ENCODE measurements at regions not wholly inside any gene's neighbourhood (a gene's known extent, or its start where the extent isn't known, plus 50 kb on each side); places are given as distances from the start of the nearest gene placed in this dataset.

GRCh38 chr3:28068342-28068741, 173.1 kb upstream of the CMC1 start:
- H3K27ac Mint-ChIP-seq: no peak overlapping the region
- TF ChIP-seq CTCF (IDR thresholded peaks at IDR 0.05; ENCODE audit: unreplicated experiment): no peak
- peaks cover 4% of the 10 kb centered on the region for H3K27me3 Mint-ChIP-seq (ENCODE audit: low read depth)
- no peak for DNase-seq (ENCODE audit: low spot score in 2 of 2, unreplicated experiment in 2 of 2)
- H3K4me1 Mint-ChIP-seq: no peaks in the 10 kb centered on the region
- H3K9me3 Mint-ChIP-seq: peaks cover 10% of the 10 kb centered on the region
- H3K36me3 Mint-ChIP-seq: no peaks in the 10 kb centered on the region
- H3K4me3 Mint-ChIP-seq: no peak overlapping the region

GRCh38 chr3:28069438-28069837, 172.0 kb upstream of the CMC1 start:
- TF ChIP-seq CTCF (IDR thresholded peaks at IDR 0.05; ENCODE audit: unreplicated experiment): no peak
- no peak overlapping the region for H3K27ac Mint-ChIP-seq
- H3K9me3 Mint-ChIP-seq: peaks cover 10% of the 10 kb centered on the region
- no peaks in the 10 kb centered on the region for H3K4me1 Mint-ChIP-seq
- no peaks in the 10 kb centered on the region for H3K36me3 Mint-ChIP-seq
- no peak overlapping the region for H3K4me3 Mint-ChIP-seq
- DNase-seq (ENCODE audit: low spot score in 2 of 2, unreplicated experiment in 2 of 2): no peak
- H3K27me3 Mint-ChIP-seq (ENCODE audit: low read depth): peaks cover 4% of the 10 kb centered on the region

DNA sequence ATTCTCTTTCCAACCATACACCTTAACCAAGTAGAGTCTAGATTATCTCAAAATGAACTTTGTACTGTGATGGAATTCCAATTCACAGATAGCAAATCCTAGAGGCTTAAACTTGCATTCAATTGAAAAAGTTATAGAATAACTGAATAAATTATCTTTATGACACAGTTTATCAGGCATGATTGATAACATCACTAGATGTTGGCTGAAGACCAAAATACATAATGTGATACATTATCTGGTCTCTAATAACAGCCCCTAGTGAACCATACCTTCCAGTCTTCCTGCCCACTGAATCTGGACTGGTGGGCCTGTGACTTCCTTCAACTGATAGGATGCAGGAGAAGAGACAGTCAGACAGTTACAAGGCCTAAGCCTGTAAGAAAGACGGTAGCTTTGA, 165.2 kb upstream of the CMC1 start:
- Mint-ChIP-seq H3K4me1 (no peaks in the 10 kb centered on the region), H3K4me3 (no peak overlapping the region), H3K27me3 (ENCODE audit: low read depth) (peaks cover 2% of the 10 kb centered on the region), H3K36me3 (no peaks in the 10 kb centered on the region), H3K27ac (no peak overlapping the region), H3K9me3 (no peaks in the 10 kb centered on the region)
- no peak for DNase-seq (ENCODE audit: low spot score in 2 of 2, unreplicated experiment in 2 of 2)
- TF ChIP-seq CTCF (IDR thresholded peaks at IDR 0.05; ENCODE audit: unreplicated experiment): no peak

DNA sequence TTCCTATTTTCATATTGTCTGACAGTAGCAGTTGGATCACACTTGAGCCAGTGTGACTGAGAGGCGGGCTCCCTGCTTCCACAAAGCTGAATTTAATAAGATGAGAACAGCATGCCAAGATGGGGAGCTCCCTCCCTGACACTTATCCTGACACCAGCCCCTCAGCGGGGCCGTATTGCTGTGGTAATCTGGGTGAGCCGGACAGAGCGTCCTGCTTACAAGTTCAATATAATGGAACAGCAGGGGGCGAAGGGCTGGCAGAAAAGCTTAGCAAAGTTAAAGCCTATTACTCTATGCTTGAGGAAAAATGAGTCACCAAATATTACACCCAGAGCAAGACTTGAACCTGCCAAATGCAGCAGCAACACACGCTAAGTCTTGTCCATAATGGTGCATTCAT, 163.8 kb upstream of the CMC1 start:
- Mint-ChIP-seq H3K4me1 (no peaks in the 10 kb centered on the region), H3K36me3 (no peaks in the 10 kb centered on the region), H3K9me3 (no peaks in the 10 kb centered on the region), H3K27me3 (ENCODE audit: low read depth) (peaks cover 2% of the 10 kb centered on the region), H3K27ac (no peak overlapping the region), H3K4me3 (no peak overlapping the region)
- no peak for DNase-seq (ENCODE audit: low spot score in 2 of 2, unreplicated experiment in 2 of 2)
- TF ChIP-seq CTCF (IDR thresholded peaks at IDR 0.05; ENCODE audit: unreplicated experiment): no peak

- H3K4me3 Mint-ChIP-seq: no peak overlapping the region
- H3K4me1 Mint-ChIP-seq: no peaks in the 10 kb centered on the region
- no peaks in the 10 kb centered on the region for H3K27me3 Mint-ChIP-seq (ENCODE audit: low read depth)
- DNase-seq (ENCODE audit: low spot score in 2 of 2, unreplicated experiment in 2 of 2): no peak
- no peaks in the 10 kb centered on the region for H3K36me3 Mint-ChIP-seq
- H3K27ac Mint-ChIP-seq: no peak overlapping the region
- H3K9me3 Mint-ChIP-seq: no peaks in the 10 kb centered on the region
- TF ChIP-seq CTCF (IDR thresholded peaks at IDR 0.05; ENCODE audit: unreplicated experiment): no peak
These were observed 162.9 kb upstream of the CMC1 start for GRCh38 chr3:28078536-28078935.

- Mint-ChIP-seq H3K27me3 (ENCODE audit: low read depth) (no peaks in the 10 kb centered on the region), H3K36me3 (no peaks in the 10 kb centered on the region), H3K27ac (no peak overlapping the region), H3K4me3 (no peak overlapping the region), H3K4me1 (no peaks in the 10 kb centered on the region), H3K9me3 (no peaks in the 10 kb centered on the region)
- DNase-seq (ENCODE audit: low spot score in 2 of 2, unreplicated experiment in 2 of 2): no peak
- TF ChIP-seq CTCF (IDR thresholded peaks at IDR 0.05; ENCODE audit: unreplicated experiment): no peak
These were observed 160.7 kb upstream of the CMC1 start for GRCh38 chr3:28080716-28081115.

Data from mesothelial cell of epicardium (in vitro differentiated cells).